Testis (tissue), 2 donors: ENCODE measurements at regions not wholly inside any gene's neighbourhood (a gene's known extent, or its start where the extent isn't known, plus 50 kb on each side); places are given as distances from the start of the nearest gene placed in this dataset.

Experiments
- DNase-seq: peaks from one replicate; pipeline ENCODE4 v3.0.0-alpha.2; 2019
- H3K27ac ChIP-seq, 2 donors: fragments of 200-600 bp; sonication (generic); one replicate each; pipeline ENCODE4 v1.5.1; 2019
- H3K27me3 ChIP-seq: fragments of 200-600 bp; sonication (generic); one replicate; pipeline ENCODE4 v1.5.1; 2019
- H3K36me3 ChIP-seq: fragments of 200-600 bp; sonication (generic); one replicate; pipeline ENCODE4 v1.5.1; 2017; ENCODE audit warnings: low read depth; ENCODE audit errors: missing control alignments
- H3K4me1 ChIP-seq: fragments of 200-600 bp; sonication (generic); one replicate; pipeline ENCODE4 v1.5.1; 2019
- H3K4me3 ChIP-seq, 2 donors: fragments of 200-600 bp; sonication (generic); one replicate each; pipeline ENCODE4 v1.5.1; 2017 to 2019
- H3K9me3 ChIP-seq: fragments of 200-600 bp; sonication (generic); one replicate; pipeline ENCODE4 v1.5.1; 2017
- POLR2A ChIP-seq: fragments of 450-650 bp; IDR thresholded peaks from one replicate; pipeline ENCODE4 v1.6.1; 2017; ENCODE audit warnings: antibody characterized with exemption, mild to moderate bottlenecking, moderate library complexity
- WGBS, 2 donors: methylation state at CpG; one replicate each; pipeline ENCODE4 v1.1.5; 2018; 5-methylcytosine and 5-hydroxymethylcytosine counted together
- intact Hi-C: fragments of 100-400 bp; cut with DNase I; formaldehyde crosslinking; loops from one replicate; pipeline ENCODE4 v1.15.1; 2023; ENCODE audit warnings: low total_unique reads
- TF ChIP-seq, protein P1 (sequence below), 3 experiments: fragments of 450-650 bp in 2 of 3; fragments of 200-600 bp in 1 of 3; sonication (generic) in 1 of 3; IDR thresholded peaks; one replicate each; pipeline ENCODE4 v1.5.1; 2016 to 2019; ENCODE audit warnings: antibody characterized with exemption in 3 of 3, mild to moderate bottlenecking in 2 of 3, moderate library complexity in 1 of 3

GRCh38 chr2:46850742-46851141 is 64.9 kb downstream of the MCFD2 start:
- Histone ChIP-seq H3K36me3 (no peaks in the 10 kb centered on the region), H3K9me3 (no peaks in the 10 kb centered on the region), H3K27ac (peak overlapping the region; percentile 51 to 89), H3K4me1 (peaks cover 60% of the 10 kb centered on the region), H3K4me3 (no peak overlapping the region), H3K27me3 (no peaks in the 10 kb centered on the region)
- no peak for TF ChIP-seq POLR2A
- TF ChIP-seq, protein P1, sequence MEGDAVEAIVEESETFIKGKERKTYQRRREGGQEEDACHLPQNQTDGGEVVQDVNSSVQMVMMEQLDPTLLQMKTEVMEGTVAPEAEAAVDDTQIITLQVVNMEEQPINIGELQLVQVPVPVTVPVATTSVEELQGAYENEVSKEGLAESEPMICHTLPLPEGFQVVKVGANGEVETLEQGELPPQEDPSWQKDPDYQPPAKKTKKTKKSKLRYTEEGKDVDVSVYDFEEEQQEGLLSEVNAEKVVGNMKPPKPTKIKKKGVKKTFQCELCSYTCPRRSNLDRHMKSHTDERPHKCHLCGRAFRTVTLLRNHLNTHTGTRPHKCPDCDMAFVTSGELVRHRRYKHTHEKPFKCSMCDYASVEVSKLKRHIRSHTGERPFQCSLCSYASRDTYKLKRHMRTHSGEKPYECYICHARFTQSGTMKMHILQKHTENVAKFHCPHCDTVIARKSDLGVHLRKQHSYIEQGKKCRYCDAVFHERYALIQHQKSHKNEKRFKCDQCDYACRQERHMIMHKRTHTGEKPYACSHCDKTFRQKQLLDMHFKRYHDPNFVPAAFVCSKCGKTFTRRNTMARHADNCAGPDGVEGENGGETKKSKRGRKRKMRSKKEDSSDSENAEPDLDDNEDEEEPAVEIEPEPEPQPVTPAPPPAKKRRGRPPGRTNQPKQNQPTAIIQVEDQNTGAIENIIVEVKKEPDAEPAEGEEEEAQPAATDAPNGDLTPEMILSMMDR (IDR thresholded peaks at IDR 0.05), result no peak
- WGBS, 2 donors, result 45 to 57% methylated on average over 3 of the region's 3 CpGs
- peak; percentile 55 for DNase-seq
- intact Hi-C loops, result no loop called here

DNA sequence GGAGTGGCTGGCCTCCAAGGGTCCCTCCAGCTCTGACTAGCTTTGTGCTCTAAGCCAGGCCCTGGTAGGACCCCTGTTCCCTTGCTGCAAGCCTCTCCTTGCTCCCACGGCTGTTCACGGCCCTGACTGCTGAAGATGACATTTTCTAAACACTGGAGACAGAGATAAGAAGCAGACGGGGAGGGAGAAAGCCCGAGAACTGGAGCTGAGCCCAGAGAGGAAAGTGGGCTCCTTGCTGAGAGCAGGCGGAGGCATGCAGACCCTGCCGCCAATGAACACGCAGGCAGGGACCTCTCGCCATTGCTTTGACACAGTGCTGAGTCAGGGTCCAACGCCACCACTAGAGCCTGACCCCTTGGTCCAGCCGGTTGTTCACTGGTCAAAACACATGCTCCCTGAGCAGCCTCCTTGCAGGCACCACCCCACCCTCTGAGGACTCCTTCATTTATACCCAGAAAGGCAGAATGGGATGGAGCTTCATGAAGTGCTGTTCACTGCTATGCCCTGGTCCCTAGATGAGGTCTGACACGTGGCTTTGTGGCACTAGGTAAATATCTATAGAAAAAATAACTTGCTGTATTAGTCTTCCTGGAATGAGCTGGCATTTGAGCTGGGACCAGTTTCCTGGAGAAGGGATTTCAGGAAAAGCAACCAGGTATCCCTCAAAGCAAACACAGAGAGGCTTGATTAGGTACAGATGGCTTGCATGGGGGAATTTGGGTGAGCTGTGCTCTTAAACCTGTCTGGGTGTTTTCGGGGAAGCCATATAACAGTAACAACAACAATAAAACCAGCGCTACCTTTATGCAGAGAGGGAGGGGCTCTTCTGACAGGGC is 65.7 kb downstream of the MCFD2 start:
- Histone ChIP-seq H3K27ac (peak overlapping the region; percentile 51 to 89), H3K4me1 (peaks cover 64% of the 10 kb centered on the region), H3K36me3 (no peaks in the 10 kb centered on the region), H3K9me3 (no peaks in the 10 kb centered on the region), H3K27me3 (no peaks in the 10 kb centered on the region), H3K4me3 (no peak overlapping the region)
- no peak for TF ChIP-seq POLR2A
- TF ChIP-seq, protein P1 (IDR thresholded peaks at IDR 0.05), result no peak
- WGBS, 2 donors, result 36 to 71% methylated on average over 11 to 13 of the region's 13 CpGs
- intact Hi-C loops, result loop anchor here (5.0 kb wide), 1 partner anchor 38 kb away; no protein-coding TSS in a partner anchor
- DNase-seq, result peak; percentile 77

DNA sequence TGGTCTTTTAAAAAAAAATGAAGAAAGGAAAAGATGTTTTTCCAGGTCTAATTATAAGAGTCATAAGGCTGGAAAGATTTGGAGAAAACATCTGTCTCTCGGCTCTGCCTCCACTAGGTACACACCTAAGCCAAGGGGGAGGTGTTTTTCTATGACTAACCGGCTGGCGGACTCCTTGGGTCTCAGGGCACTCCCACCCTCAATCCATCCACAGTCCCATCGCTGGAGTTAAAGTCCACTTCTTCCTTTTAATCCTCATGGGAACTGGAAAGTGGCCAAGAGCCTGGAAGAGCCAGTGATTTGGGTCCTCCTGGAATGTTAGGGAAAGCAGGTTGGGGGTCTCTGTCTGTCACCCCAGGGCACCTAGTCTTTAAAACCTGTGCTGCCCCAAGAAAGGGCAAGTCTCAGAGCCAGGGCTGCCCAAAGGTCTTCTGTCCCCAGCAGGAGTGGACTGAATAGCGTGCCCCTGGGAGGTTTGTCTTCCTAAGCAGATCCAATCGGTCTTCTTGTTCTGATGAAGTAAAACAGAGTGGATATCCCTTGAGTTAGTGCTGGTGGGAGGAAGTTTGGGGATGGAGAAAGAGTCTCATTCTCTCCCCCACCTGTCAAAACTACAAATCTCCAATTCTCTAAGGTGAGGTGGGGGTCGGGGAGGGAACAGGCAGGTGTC is 66.4 kb downstream of the MCFD2 start:
- peak overlapping the region; percentile 51 to 89 for H3K27ac ChIP-seq
- no peak for DNase-seq
- TF ChIP-seq, protein P1 (IDR thresholded peaks at IDR 0.05), result no peak
- no peak for TF ChIP-seq POLR2A
- no peaks in the 10 kb centered on the region for H3K36me3 ChIP-seq
- H3K4me3 ChIP-seq, result no peak overlapping the region
- H3K9me3 ChIP-seq, result no peaks in the 10 kb centered on the region
- no peaks in the 10 kb centered on the region for H3K27me3 ChIP-seq
- 52% methylated on average over 7 of the region's 7 CpGs for WGBS, 2 donors
- peaks cover 56% of the 10 kb centered on the region for H3K4me1 ChIP-seq
- intact Hi-C loops, result loop anchor here (5.0 kb wide), 1 partner anchor 37 kb away; no protein-coding TSS in a partner anchor

DNA sequence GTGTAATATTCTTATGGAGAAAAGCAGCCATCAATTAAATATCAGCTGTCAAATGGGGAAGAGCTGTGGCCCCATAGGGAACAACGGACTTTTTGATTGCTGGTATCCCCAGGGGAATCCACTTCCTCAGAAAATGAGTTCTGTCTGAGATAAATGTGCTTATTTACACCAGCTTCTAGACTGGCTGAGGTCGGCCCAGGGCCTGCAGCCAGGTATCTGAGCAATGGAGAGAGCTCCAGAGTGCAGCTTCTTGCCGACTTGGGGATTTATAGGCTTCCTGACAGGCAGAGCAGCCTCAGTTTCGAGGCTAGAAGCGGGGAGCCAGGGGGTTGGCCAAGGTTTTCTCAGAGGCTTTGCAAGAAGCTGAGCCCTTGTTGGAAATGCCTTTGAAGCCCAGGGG is 67.2 kb downstream of the MCFD2 start:
- H3K27me3 ChIP-seq, result no peaks in the 10 kb centered on the region
- H3K4me1 ChIP-seq, result peaks cover 55% of the 10 kb centered on the region

More for the DNA sequence above, 67.2 kb downstream of the MCFD2 start:
- no peak overlapping the region for H3K4me3 ChIP-seq
- DNase-seq, result no peak
- 15 to 44% methylated on average over 1 to 5 of the region's 5 CpGs for WGBS, 2 donors
- TF ChIP-seq, protein P1 (IDR thresholded peaks at IDR 0.05), result no peak
- TF ChIP-seq POLR2A, result no peak
- peak overlapping the region; percentile 51 to 89 for H3K27ac ChIP-seq
- no peaks in the 10 kb centered on the region for H3K36me3 ChIP-seq
- no peaks in the 10 kb centered on the region for H3K9me3 ChIP-seq
- intact Hi-C loops, result loop anchor here (5.0 kb wide), 1 partner anchor 36 kb away; no protein-coding TSS in a partner anchor
